ENCODE measurements at regions not wholly inside any gene's neighbourhood (a gene's known extent, or its start where the extent isn't known, plus 50 kb on each side); places are given as distances from the start of the nearest gene placed in this dataset.

DNA sequence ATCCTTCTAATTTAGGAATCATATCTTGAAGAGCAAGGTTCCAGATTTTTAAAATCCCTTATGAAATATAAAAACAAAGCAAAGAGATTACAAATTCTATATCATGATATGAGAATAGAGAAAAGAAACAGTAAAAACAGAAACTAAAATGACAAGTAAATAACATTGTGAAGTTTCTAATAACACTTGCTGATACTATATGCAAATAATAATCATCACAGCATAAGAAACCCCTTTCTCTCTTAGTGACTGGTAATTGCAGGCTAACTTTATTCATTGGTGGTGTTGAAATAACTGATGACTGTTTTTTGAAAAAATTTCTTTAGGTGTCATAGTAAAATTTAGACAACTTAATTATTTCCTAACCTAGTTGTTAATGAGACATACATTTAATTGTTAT is 281.6 kb downstream of the PLA2G4A start:
- H3K4me3 ChIP-seq (ENCODE audit: low read depth, low read length), result no peak overlapping the region
- ChIA-PET CTCF (no interaction called here), POLR2A (no interaction called here)
- TF ChIP-seq, protein P1, sequence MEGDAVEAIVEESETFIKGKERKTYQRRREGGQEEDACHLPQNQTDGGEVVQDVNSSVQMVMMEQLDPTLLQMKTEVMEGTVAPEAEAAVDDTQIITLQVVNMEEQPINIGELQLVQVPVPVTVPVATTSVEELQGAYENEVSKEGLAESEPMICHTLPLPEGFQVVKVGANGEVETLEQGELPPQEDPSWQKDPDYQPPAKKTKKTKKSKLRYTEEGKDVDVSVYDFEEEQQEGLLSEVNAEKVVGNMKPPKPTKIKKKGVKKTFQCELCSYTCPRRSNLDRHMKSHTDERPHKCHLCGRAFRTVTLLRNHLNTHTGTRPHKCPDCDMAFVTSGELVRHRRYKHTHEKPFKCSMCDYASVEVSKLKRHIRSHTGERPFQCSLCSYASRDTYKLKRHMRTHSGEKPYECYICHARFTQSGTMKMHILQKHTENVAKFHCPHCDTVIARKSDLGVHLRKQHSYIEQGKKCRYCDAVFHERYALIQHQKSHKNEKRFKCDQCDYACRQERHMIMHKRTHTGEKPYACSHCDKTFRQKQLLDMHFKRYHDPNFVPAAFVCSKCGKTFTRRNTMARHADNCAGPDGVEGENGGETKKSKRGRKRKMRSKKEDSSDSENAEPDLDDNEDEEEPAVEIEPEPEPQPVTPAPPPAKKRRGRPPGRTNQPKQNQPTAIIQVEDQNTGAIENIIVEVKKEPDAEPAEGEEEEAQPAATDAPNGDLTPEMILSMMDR (IDR thresholded peaks at IDR 0.05; ENCODE audit: insufficient read depth, low read length, missing control alignments), result no peak
- DNase-seq (ENCODE audit: low read depth, low spot score), result no peak

DNA sequence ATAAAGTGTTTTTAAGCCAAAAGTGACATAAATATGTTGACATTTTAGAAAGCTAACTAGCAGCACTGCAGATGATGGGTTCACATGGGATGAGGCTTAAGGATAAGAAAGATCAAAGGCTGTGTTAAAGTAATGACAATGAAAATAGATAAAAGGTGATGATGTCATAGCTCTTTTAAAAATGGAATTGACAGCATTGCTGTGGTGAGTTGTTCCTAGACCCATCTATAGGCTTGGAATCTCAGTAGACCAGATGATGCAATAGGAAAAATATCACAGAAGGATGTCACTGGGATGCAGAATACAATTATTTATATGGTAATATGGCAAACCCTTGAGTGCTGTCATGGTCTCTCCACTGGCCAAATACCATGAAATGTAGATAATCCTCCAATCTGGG is 286.0 kb downstream of the PLA2G4A start:
- TF ChIP-seq, protein P1 (IDR thresholded peaks at IDR 0.05; ENCODE audit: insufficient read depth, low read length, missing control alignments), result no peak
- no peak overlapping the region for H3K4me3 ChIP-seq (ENCODE audit: low read depth, low read length)
- ChIA-PET POLR2A (no interaction called here), CTCF (no interaction called here)
- no peak for DNase-seq (ENCODE audit: low read depth, low spot score)

DNA sequence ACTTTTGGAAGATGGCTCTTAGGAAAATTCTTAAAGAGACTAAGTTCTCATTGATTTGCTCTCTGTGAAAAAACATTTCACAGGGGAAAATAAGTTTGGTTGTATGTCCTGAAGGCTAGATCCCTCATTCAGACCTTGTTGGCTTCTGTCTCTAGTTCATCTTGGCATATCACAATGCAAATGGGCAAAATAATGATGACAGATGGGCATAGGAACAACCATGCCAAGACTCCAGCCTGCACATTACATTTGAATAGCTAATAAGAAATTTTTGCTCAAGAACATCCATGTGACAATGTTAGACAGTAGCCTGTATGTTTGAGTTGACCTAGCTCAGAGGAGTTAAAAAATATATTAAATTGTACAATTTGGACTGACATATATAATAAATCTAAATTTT is 292.9 kb downstream of the PLA2G4A start:
- TF ChIP-seq, protein P1 (IDR thresholded peaks at IDR 0.05; ENCODE audit: insufficient read depth, low read length, missing control alignments), result no peak
- DNase-seq (ENCODE audit: low read depth, low spot score), result no peak
- ChIA-PET POLR2A (no interaction called here), CTCF (no interaction called here)
- no peak overlapping the region for H3K4me3 ChIP-seq (ENCODE audit: low read depth, low read length)

DNA sequence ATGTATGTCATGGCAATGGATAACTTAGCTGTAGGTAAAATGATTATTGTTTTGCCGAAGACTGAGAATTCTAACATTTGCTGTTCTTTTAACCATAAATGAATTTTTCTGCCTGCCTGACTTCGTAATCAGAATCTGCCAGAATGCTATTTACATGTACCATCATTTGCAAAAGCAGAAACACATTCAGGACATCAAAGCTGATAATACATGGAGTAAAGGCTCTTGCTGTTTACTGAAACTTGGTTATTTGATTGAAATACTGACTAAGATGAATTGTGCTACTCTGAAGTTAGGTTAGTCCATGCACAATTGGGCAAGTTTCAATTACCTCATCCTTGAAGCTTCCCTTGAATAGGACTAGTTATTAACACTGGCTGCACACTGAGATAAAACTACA is 293.8 kb downstream of the PLA2G4A start:
- H3K4me3 ChIP-seq (ENCODE audit: low read depth, low read length), result no peak overlapping the region
- DNase-seq (ENCODE audit: low read depth, low spot score), result no peak
- ChIA-PET POLR2A (no interaction called here), CTCF (no interaction called here)
- TF ChIP-seq, protein P1 (IDR thresholded peaks at IDR 0.05; ENCODE audit: insufficient read depth, low read length, missing control alignments), result no peak

DNA sequence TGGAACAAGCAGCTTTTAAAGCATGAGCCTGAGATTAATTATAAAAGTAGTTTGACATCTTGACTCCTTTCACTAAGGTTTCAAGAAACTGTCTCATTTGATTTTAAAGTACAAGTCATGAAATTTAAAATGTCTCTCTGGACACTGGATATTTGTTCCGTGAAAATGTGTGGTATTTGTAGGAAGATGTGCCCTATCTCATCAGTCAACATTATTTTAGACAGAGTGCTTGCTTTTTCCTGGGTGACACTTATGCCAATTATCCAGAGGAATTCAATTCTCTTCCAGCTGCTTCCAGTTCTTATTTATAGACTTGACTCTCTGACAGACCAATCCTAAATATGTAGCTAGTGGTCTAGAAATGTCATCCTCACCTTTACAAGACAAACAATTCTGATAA is 300.4 kb downstream of the PLA2G4A start:
- no peak for DNase-seq (ENCODE audit: low read depth, low spot score)
- CTCF ChIA-PET, result no interaction called here
- H3K4me3 ChIP-seq (ENCODE audit: low read depth, low read length), result no peak overlapping the region
- TF ChIP-seq, protein P1 (IDR thresholded peaks at IDR 0.05; ENCODE audit: insufficient read depth, low read length, missing control alignments), result no peak
- POLR2A ChIA-PET, result no interaction called here

DNA sequence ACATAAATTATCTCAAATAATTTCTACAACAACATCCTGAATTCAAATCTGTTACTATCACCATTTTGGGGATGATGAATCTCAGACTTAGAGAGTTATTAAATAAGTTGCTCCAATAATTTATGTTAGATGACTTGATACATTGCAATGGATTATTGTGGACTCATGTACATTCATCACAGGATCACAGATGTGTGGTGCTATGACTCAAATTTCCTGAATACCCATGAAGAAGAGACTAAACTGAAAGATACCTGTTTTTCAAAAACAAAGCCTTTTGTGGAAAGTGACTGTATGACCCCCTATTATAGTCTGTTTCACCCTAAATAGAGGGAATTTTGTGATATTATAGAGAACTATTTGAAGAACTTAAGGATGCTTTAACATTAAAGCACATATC is 315.0 kb downstream of the PLA2G4A start:
- CTCF ChIA-PET, result no interaction called here

More for the DNA sequence above, 315.0 kb downstream of the PLA2G4A start:
- POLR2A ChIA-PET, result no interaction called here
- DNase-seq (ENCODE audit: low read depth, low spot score), result no peak
- no peak overlapping the region for H3K4me3 ChIP-seq (ENCODE audit: low read depth, low read length)
- TF ChIP-seq, protein P1 (IDR thresholded peaks at IDR 0.05; ENCODE audit: insufficient read depth, low read length, missing control alignments), result no peak
